ENCODE measurements at regions not wholly inside any gene's neighbourhood (a gene's known extent, or its start where the extent isn't known, plus 50 kb on each side); places are given as distances from the start of the nearest gene placed in this dataset.

DNA sequence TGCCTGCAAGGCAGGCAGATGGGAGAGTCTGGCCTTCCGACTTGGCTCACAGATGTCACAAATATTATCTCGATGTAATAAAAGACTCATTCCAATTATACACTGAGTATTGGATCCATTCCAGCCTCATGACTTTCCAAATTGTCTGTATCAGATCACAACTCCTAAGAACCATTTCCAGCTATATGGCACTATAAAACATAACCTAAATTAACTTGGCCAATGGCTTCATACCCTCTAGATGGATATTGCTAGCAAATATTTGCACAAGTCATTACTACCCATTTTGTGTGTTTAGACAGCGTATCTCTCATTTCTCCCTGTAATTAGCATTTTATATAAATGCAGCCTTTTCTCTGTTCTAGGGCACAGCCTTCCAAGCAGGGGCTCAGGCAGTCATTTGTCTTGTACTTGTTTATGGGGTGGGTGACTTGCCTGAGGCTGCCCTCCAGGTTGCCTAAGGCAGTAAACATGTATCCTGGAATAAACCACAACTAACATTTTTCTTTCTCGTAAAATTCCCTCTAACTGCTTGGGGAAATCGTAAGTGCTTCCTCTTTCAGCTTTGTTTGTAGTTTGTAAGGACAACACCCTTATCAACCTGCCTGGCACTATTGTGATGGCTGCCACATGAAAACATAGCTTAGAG is 70.6 kb upstream of the KCNJ6 start:
- Histone ChIP-seq H3K27me3 (no peaks in the 10 kb centered on the region), H3K9me3 (no peaks in the 10 kb centered on the region), H3K4me1 (no peaks in the 10 kb centered on the region), H3K27ac (no peak overlapping the region), H3K4me3 (no peak overlapping the region), H3K36me3 (ENCODE audit: low read depth, missing control alignments) (no peaks in the 10 kb centered on the region)
- 56 to 63% methylated on average over 5 of the region's 5 CpGs for WGBS, 2 donors
- DNase-seq, result no peak
- TF ChIP-seq, protein P1, sequence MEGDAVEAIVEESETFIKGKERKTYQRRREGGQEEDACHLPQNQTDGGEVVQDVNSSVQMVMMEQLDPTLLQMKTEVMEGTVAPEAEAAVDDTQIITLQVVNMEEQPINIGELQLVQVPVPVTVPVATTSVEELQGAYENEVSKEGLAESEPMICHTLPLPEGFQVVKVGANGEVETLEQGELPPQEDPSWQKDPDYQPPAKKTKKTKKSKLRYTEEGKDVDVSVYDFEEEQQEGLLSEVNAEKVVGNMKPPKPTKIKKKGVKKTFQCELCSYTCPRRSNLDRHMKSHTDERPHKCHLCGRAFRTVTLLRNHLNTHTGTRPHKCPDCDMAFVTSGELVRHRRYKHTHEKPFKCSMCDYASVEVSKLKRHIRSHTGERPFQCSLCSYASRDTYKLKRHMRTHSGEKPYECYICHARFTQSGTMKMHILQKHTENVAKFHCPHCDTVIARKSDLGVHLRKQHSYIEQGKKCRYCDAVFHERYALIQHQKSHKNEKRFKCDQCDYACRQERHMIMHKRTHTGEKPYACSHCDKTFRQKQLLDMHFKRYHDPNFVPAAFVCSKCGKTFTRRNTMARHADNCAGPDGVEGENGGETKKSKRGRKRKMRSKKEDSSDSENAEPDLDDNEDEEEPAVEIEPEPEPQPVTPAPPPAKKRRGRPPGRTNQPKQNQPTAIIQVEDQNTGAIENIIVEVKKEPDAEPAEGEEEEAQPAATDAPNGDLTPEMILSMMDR (IDR thresholded peaks at IDR 0.05), result no peak
- TF ChIP-seq POLR2A (IDR thresholded peaks at IDR 0.05), result no peak
- intact Hi-C loops (cut with DNase I; ENCODE audit: low total_unique reads), result no loop called here

DNA sequence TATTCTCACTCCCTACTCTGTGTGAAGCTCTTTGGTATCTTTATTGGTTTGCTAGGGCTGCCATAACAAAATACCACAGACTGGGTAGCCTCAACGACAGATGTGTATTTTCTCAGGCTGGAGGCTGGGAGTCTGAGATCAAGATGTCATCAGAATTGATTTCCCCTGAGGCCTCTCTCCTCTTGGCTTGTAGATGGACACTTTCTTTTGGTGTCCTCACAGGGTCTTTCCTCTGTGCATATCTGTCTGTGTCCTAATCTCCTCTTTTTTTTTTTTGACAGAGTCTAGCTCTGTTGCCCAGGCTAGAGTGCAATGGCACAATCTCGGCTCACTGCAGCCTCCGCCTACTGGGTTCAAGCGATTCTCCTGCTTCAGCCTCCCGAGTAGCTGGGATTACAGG is 71.4 kb upstream of the KCNJ6 start:
- 89 to 92% methylated on average over 5 of the region's 5 CpGs for WGBS, 2 donors
- H3K4me1 ChIP-seq, result no peaks in the 10 kb centered on the region

DNA sequence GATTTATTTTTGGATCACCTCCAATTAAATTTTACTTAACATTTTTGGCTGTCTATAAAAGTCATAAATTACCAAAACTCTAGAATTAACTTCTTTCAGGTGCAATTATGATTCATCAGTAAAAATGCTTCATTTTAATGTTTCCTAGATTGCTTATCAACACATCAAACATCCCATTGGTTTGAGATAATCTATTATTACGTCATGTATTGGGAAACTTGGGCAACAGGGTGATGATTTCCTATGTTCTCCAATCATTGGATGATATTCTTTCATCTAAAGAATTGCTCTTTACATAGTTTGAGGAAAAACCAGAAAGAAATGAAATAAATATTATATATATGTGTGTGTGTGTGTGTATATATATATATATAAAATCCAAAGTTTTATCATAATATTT is 76.8 kb upstream of the KCNJ6 start:
- WGBS, 2 donors, result 87% methylated on average over 1 of the region's 1 CpG
- H3K27me3 ChIP-seq, result no peaks in the 10 kb centered on the region
- peaks cover 7% of the 10 kb centered on the region for H3K4me1 ChIP-seq
- H3K4me3 ChIP-seq, result no peak overlapping the region
- no peak for DNase-seq
- no peaks in the 10 kb centered on the region for H3K9me3 ChIP-seq
- no peak for TF ChIP-seq POLR2A (IDR thresholded peaks at IDR 0.05)
- TF ChIP-seq, protein P1 (IDR thresholded peaks at IDR 0.05), result no peak
- intact Hi-C loops (cut with DNase I; ENCODE audit: low total_unique reads), result no loop called here
- no peaks in the 10 kb centered on the region for H3K36me3 ChIP-seq (ENCODE audit: low read depth, missing control alignments)
- H3K27ac ChIP-seq, result no peak overlapping the region

More for the DNA sequence above, 71.4 kb upstream of the KCNJ6 start:
- intact Hi-C loops (cut with DNase I; ENCODE audit: low total_unique reads), result no loop called here
- Histone ChIP-seq H3K9me3 (no peaks in the 10 kb centered on the region), H3K36me3 (ENCODE audit: low read depth, missing control alignments) (no peaks in the 10 kb centered on the region), H3K27ac (no peak overlapping the region), H3K4me3 (no peak overlapping the region), H3K27me3 (no peaks in the 10 kb centered on the region)
- no peak for DNase-seq
- TF ChIP-seq, protein P1 (IDR thresholded peaks at IDR 0.05), result no peak
- TF ChIP-seq POLR2A (IDR thresholded peaks at IDR 0.05), result no peak

DNA sequence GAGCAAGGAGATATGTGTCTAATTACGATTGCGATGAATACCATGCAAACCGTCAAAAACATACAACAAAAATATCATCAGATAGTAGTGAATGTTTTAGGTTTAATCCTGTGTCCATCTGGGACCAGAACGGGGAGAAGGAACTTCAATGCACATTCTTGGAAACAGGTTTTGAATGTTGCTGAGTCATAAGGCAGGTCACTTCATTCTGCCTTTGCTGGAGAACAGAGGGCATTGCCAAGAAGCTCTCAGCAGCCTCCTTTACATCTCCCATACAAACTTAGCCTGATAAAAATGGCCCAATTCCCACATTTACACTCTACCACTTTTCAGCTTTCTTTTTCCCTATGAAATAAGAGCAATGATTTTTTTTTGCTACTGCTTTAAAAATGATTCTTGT is 78.0 kb upstream of the KCNJ6 start:
- TF ChIP-seq POLR2A (IDR thresholded peaks at IDR 0.05), result no peak
- TF ChIP-seq, protein P1 (IDR thresholded peaks at IDR 0.05), result no peak
- intact Hi-C loops (cut with DNase I; ENCODE audit: low total_unique reads), result no loop called here
- peaks cover 7% of the 10 kb centered on the region for H3K4me1 ChIP-seq
- 86 to 87% methylated on average over 4 of the region's 4 CpGs for WGBS, 2 donors
- no peaks in the 10 kb centered on the region for H3K27me3 ChIP-seq
- H3K27ac ChIP-seq, result no peak overlapping the region
- DNase-seq, result no peak
- no peak overlapping the region for H3K4me3 ChIP-seq
- no peaks in the 10 kb centered on the region for H3K36me3 ChIP-seq (ENCODE audit: low read depth, missing control alignments)
- H3K9me3 ChIP-seq, result no peaks in the 10 kb centered on the region

DNA sequence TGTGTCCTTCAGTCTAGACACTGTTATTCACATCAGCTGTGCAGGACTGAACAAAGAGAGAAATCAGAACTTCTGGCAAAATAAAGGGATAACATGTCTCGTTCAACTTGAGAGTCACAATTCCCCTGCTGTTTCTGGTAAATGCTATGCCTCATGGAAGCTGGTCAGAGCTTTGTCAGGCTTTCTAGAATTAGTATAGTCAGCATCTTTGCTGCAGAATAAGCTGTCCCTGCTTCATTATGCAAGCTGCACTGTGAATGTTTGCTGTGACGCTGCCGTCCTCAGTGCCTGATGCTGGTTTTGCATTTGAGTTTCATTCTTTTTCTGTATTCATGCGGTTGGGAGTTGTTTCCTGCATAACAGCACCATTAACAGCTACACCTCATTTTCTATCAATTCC is 96.4 kb upstream of the KCNJ6 start:
- no peaks in the 10 kb centered on the region for H3K9me3 ChIP-seq
- 58 to 62% methylated on average over 4 of the region's 4 CpGs for WGBS, 2 donors
- no peak overlapping the region for H3K4me3 ChIP-seq
- H3K4me1 ChIP-seq, result no peaks in the 10 kb centered on the region
- TF ChIP-seq POLR2A (IDR thresholded peaks at IDR 0.05), result no peak
- TF ChIP-seq, protein P1 (IDR thresholded peaks at IDR 0.05), result no peak
- DNase-seq, result no peak
- H3K36me3 ChIP-seq (ENCODE audit: low read depth, missing control alignments), result no peaks in the 10 kb centered on the region
- intact Hi-C loops (cut with DNase I; ENCODE audit: low total_unique reads), result no loop called here
- H3K27me3 ChIP-seq, result no peaks in the 10 kb centered on the region
- H3K27ac ChIP-seq, result no peak overlapping the region
